ENCODE measurements at regions not wholly inside any gene's neighbourhood (a gene's known extent, or its start where the extent isn't known, plus 50 kb on each side); places are given as distances from the start of the nearest gene placed in this dataset.
"Not testable (repeated sequence)": the region's sequence is repeated elsewhere in the genome, so short reads cannot be mapped to it uniquely, and the experiment has no call there.

GRCh38 chr6:166703149-166703710 lies 76.2 kb upstream of the RPS6KA2 start:
- Histone ChIP-seq H3K36me3 (ENCODE audit: control insufficient read depth in 2 of 2, insufficient read depth in 1 of 2, low read length in 2 of 2) (no peaks in the 10 kb centered on the region), H3K4me3 (ENCODE audit: low read depth, low read length) (no peak overlapping the region), H3K9me3 (ENCODE audit: control insufficient read depth, insufficient read depth, low read depth, low read length) (no peaks in the 10 kb centered on the region), H3K27ac (ENCODE audit: extremely low read depth, low read depth, low read length) (no peak overlapping the region), H3K4me1 (ENCODE audit: control insufficient read depth, insufficient read depth, low read length) (no peaks in the 10 kb centered on the region)
- ChIA-PET CTCF (interaction anchor here (0.6 to 1.0 kb wide), 3 partner anchors 287 to 546 kb away, joined by 3 to 6 read pairs (median 4); no protein-coding TSS in a partner anchor), POLR2A (no interaction called here)
- TF ChIP-seq ZNF223 (tag by site-specific recombination; IDR thresholded peaks at IDR 0.05) (no peak), ZNF701 (tag by site-specific recombination; IDR thresholded peaks at IDR 0.05) (no peak), ZNF174 (tag by site-specific recombination; IDR thresholded peaks at IDR 0.05) (no peak), ZNF155 (tag by site-specific recombination; IDR thresholded peaks at IDR 0.05) (no peak), FEZF1 (tag by site-specific recombination; IDR thresholded peaks at IDR 0.05) (no peak), SETDB1 (IDR thresholded peaks at IDR 0.05; ENCODE audit: insufficient read length, low read length) (no peak), ZNF600 (tag by site-specific recombination; IDR thresholded peaks at IDR 0.05) (no peak)
- TF ChIP-seq, protein P1, sequence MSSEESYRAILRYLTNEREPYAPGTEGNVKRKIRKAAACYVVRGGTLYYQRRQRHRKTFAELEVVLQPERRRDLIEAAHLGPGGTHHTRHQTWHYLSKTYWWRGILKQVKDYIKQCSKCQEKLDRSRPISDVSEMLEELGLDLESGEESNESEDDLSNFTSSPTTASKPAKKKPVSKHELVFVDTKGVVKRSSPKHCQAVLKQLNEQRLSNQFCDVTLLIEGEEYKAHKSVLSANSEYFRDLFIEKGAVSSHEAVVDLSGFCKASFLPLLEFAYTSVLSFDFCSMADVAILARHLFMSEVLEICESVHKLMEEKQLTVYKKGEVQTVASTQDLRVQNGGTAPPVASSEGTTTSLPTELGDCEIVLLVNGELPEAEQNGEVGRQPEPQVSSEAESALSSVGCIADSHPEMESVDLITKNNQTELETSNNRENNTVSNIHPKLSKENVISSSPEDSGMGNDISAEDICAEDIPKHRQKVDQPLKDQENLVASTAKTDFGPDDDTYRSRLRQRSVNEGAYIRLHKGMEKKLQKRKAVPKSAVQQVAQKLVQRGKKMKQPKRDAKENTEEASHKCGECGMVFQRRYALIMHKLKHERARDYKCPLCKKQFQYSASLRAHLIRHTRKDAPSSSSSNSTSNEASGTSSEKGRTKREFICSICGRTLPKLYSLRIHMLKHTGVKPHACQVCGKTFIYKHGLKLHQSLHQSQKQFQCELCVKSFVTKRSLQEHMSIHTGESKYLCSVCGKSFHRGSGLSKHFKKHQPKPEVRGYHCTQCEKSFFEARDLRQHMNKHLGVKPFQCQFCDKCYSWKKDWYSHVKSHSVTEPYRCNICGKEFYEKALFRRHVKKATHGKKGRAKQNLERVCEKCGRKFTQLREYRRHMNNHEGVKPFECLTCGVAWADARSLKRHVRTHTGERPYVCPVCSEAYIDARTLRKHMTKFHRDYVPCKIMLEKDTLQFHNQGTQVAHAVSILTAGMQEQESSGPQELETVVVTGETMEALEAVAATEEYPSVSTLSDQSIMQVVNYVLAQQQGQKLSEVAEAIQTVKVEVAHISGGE (tag by site-specific recombination; conservative IDR thresholded peaks at IDR 0.05; ENCODE audit: low read depth), result no peak
- TF ChIP-seq, protein P2, sequence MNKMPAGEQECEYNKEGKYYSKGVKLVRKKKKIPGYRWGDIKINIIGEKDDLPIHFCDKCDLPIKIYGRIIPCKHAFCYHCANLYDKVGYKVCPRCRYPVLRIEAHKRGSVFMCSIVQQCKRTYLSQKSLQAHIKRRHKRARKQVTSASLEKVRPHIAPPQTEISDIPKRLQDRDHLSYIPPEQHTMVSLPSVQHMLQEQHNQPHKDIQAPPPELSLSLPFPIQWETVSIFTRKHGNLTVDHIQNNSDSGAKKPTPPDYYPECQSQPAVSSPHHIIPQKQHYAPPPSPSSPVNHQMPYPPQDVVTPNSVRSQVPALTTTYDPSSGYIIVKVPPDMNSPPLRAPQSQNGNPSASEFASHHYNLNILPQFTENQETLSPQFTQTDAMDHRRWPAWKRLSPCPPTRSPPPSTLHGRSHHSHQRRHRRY (tag by site-specific recombination; IDR thresholded peaks at IDR 0.05), result no peak

DNA sequence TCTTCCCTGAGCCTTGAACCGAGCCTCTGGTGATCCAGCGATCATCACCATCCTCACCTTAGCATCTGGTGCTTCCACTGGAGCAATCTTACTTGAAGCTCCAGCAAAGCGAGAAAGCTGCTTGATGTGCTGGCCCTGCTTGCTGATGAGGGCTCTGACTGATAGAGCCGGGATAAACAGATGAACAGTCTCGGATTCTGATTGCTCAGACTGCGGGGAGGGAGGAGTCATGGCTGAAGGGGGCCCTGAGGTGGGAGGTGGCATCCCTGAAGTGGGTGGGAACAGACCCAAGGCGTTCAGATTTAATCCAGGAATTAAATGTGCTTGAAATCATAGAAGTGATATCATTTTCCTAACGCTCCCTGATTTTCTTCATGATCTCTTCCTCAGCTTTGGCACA lies 74.4 kb upstream of the RPS6KA2 start:
- H3K4me3 ChIP-seq (ENCODE audit: low read depth, low read length); H3K4me1 ChIP-seq (ENCODE audit: control insufficient read depth, insufficient read depth, low read length); H3K27ac ChIP-seq (ENCODE audit: extremely low read depth, low read depth, low read length); H3K36me3 ChIP-seq (ENCODE audit: control insufficient read depth in 2 of 2, insufficient read depth in 1 of 2, low read length in 2 of 2); POLR2A ChIA-PET; H3K9me3 ChIP-seq (ENCODE audit: control insufficient read depth, insufficient read depth, low read depth, low read length): not testable (repeated sequence)
- CTCF ChIA-PET, result interaction anchor here (0.6 to 1.0 kb wide), 3 partner anchors 10 to 252 kb away, joined by 3 read pairs; no protein-coding TSS in a partner anchor

GRCh38 chr6:166700871-166701270 lies 73.8 kb upstream of the RPS6KA2 start:
- CTCF ChIA-PET, result interaction anchor here (1.0 kb wide), 1 partner anchor 11 kb away, joined by 3 read pairs; no protein-coding TSS in a partner anchor
- H3K4me3 ChIP-seq (ENCODE audit: low read depth, low read length); H3K4me1 ChIP-seq (ENCODE audit: control insufficient read depth, insufficient read depth, low read length); H3K9me3 ChIP-seq (ENCODE audit: control insufficient read depth, insufficient read depth, low read depth, low read length); POLR2A ChIA-PET; H3K36me3 ChIP-seq (ENCODE audit: control insufficient read depth in 2 of 2, insufficient read depth in 1 of 2, low read length in 2 of 2); H3K27ac ChIP-seq (ENCODE audit: extremely low read depth, low read depth, low read length): not testable (repeated sequence)

DNA sequence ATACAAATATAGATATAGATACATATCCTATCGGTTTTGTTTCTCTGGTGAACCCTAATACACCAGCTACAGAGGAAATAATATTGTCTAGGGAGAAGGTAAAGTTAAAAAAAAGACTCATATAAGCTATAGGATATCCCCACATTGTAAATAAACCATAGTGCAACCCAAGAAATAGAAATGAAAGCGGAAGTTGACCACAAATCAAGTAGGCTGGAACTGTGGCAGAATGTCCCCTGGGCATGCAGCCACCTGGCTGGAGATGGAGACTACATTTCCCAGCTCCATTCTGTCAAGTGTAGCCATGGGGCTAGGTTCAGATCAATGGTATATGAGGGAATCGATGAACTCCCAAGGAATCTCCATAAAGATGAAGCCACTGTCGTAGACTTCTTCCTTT lies 70.1 kb upstream of the RPS6KA2 start:
- TF ChIP-seq ZNF777 (tag by site-specific recombination; IDR thresholded peaks at IDR 0.05; ENCODE audit: borderline replicate concordance), result no peak
- no peak for TF ChIP-seq ZNF10 (tag by site-specific recombination; IDR thresholded peaks at IDR 0.05)
- no peak for TF ChIP-seq HOXC10 (CRISPR knock-in tag; IDR thresholded peaks at IDR 0.05)
- TF ChIP-seq, protein P3, sequence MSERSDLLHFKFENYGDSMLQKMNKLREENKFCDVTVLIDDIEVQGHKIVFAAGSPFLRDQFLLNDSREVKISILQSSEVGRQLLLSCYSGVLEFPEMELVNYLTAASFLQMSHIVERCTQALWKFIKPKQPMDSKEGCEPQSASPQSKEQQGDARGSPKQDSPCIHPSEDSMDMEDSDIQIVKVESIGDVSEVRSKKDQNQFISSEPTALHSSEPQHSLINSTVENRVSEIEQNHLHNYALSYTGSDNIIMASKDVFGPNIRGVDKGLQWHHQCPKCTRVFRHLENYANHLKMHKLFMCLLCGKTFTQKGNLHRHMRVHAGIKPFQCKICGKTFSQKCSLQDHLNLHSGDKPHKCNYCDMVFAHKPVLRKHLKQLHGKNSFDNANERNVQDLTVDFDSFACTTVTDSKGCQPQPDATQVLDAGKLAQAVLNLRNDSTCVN (tag by site-specific recombination; optimal IDR thresholded peaks at IDR 0.05), result no peak
- TF ChIP-seq ZBTB8A (tag by site-specific recombination; IDR thresholded peaks at IDR 0.05), result no peak
- TF ChIP-seq SP2 (tag by site-specific recombination; IDR thresholded peaks at IDR 0.05), result no peak
- no peak for TF ChIP-seq ZBTB17 (tag by site-specific recombination; IDR thresholded peaks at IDR 0.05)
- POLR2A ChIA-PET, result no interaction called here
- CTCF ChIA-PET, result interaction anchor here (0.5 to 0.7 kb wide), 2 partner anchors 10 to 21 kb away, joined by 3 read pairs; no protein-coding TSS in a partner anchor

More for the DNA sequence above, 70.1 kb upstream of the RPS6KA2 start:
- Histone ChIP-seq H3K9me3 (ENCODE audit: control insufficient read depth, insufficient read depth, low read depth, low read length) (no peaks in the 10 kb centered on the region), H3K4me3 (ENCODE audit: low read depth, low read length) (no peak overlapping the region), H3K36me3 (ENCODE audit: control insufficient read depth in 2 of 2, insufficient read depth in 1 of 2, low read length in 2 of 2) (no peaks in the 10 kb centered on the region), H3K27ac (ENCODE audit: extremely low read depth, low read depth, low read length) (no peak overlapping the region), H3K4me1 (ENCODE audit: control insufficient read depth, insufficient read depth, low read length) (no peaks in the 10 kb centered on the region)

Data from HEK293 (cell line).